HEK293 (cell line): ENCODE measurements at regions not wholly inside any gene's neighbourhood (a gene's known extent, or its start where the extent isn't known, plus 50 kb on each side); places are given as distances from the start of the nearest gene placed in this dataset.

Source experiments
- CTCF ChIA-PET: fragments of 350-600 bp; formaldehyde crosslinking; extraction: SDS; loops from one replicate; lab custom pipeline; 2021; ENCODE audit warnings: antibody characterized with exemption; lab: Yijun Ruan, JAX
- POLR2A ChIA-PET: fragments of 300-600 bp; formaldehyde crosslinking; extraction: SDS; loops from one replicate; lab custom pipeline; 2020; ENCODE audit warnings: antibody characterized with exemption, inconsistent platforms; lab: Yijun Ruan, JAX
- H3K27ac ChIP-seq: fragments of 200-500 bp; sonication (Bioruptor generic); 2 replicates; pipeline ENCODE4 v1.5.1; 2014; ENCODE audit warnings: low read depth, low read length, control low read depth, inconsistent platforms; ENCODE audit errors: extremely low read depth
- H3K36me3 ChIP-seq, 2 experiments: fragments of 200-500 bp in 1 of 2; sonication (Bioruptor generic) in 1 of 2; 1 replicate in 1 of 2; 2 replicates in 1 of 2; pipeline ENCODE4 v1.5.1; 2014 to 2017; ENCODE audit warnings: inconsistent platforms in 2 of 2, low read length in 2 of 2; ENCODE audit not compliant: control insufficient read depth in 2 of 2, insufficient read depth in 1 of 2
- H3K4me1 ChIP-seq: fragments of 200-500 bp; sonication (Bioruptor generic); 2 replicates; pipeline ENCODE4 v1.5.1; 2014; ENCODE audit warnings: mild to moderate bottlenecking, low read length, inconsistent platforms; ENCODE audit not compliant: control insufficient read depth, insufficient read depth
- H3K4me3 ChIP-seq: 2 replicates; pipeline ENCODE4 v1.5.1; 2011; ENCODE audit warnings: low read depth, mild to moderate bottlenecking, control low read depth, low read length, moderate library complexity
- H3K9me3 ChIP-seq: fragments of 200-500 bp; sonication (Bioruptor generic); 2 replicates; pipeline ENCODE4 v1.5.1; 2014; ENCODE audit warnings: low read depth, low read length, inconsistent platforms; ENCODE audit not compliant: control insufficient read depth, insufficient read depth
- RBAK ChIP-seq: fragments of 450-650 bp; formaldehyde crosslinking; IDR thresholded peaks from 2 replicates; pipeline ENCODE4 v1.5.1; 2016; ENCODE audit warnings: missing biosample characterization, missing genetic modification characterization
- REPIN1 ChIP-seq: fragments of 450-650 bp; formaldehyde crosslinking; IDR thresholded peaks from 2 replicates; pipeline ENCODE4 v1.5.1; 2017; ENCODE audit warnings: missing biosample characterization, missing genetic modification characterization, low read depth
- SALL2 ChIP-seq: fragments of 450-650 bp; formaldehyde crosslinking; IDR thresholded peaks from 2 replicates; pipeline ENCODE4 v1.5.0; 2017; ENCODE audit warnings: missing biosample characterization, mild to moderate bottlenecking, missing genetic modification characterization, borderline replicate concordance
- SCRT2 ChIP-seq: fragments of 450-650 bp; formaldehyde crosslinking; IDR thresholded peaks from 2 replicates; pipeline ENCODE4 v1.5.1; 2016; ENCODE audit warnings: missing biosample characterization, missing genetic modification characterization
- WT1 ChIP-seq: fragments of 450-650 bp; formaldehyde crosslinking; IDR thresholded peaks from 2 replicates; pipeline ENCODE4 v1.5.1; 2016; ENCODE audit warnings: missing biosample characterization, missing genetic modification characterization
- YY1 ChIP-seq: fragments of 450-650 bp; formaldehyde crosslinking; IDR thresholded peaks from 2 replicates; pipeline ENCODE4 v1.5.1; 2018; ENCODE audit warnings: missing biosample characterization, missing genetic modification characterization
- ZBTB1 ChIP-seq: fragments of 450-650 bp; formaldehyde crosslinking; IDR thresholded peaks from 2 replicates; pipeline ENCODE4 v1.5.1; 2016; ENCODE audit warnings: missing biosample characterization, missing genetic modification characterization
- ZBTB7A ChIP-seq: fragments of 450-650 bp; formaldehyde crosslinking; IDR thresholded peaks from 2 replicates; pipeline ENCODE4 v1.5.1; 2016; ENCODE audit warnings: low read depth, missing biosample characterization, missing genetic modification characterization
- ZNF114 ChIP-seq: fragments of 450-650 bp; formaldehyde crosslinking; IDR thresholded peaks from 2 replicates; pipeline ENCODE4 v1.5.0; 2017; ENCODE audit warnings: missing biosample characterization, missing genetic modification characterization
- ZNF140 ChIP-seq: fragments of 450-650 bp; formaldehyde crosslinking; IDR thresholded peaks from 2 replicates; pipeline ENCODE4 v1.5.1; 2016; ENCODE audit warnings: missing biosample characterization, missing genetic modification characterization
- ZNF175 ChIP-seq: fragments of 450-650 bp; formaldehyde crosslinking; IDR thresholded peaks from 2 replicates; pipeline ENCODE4 v1.5.1; 2016; ENCODE audit warnings: missing biosample characterization, missing genetic modification characterization
- ZNF202 ChIP-seq: fragments of 450-650 bp; formaldehyde crosslinking; IDR thresholded peaks from 2 replicates; pipeline ENCODE4 v1.5.1; 2016; ENCODE audit warnings: missing biosample characterization, missing genetic modification characterization, borderline replicate concordance
- ZNF214 ChIP-seq: fragments of 450-650 bp; formaldehyde crosslinking; IDR thresholded peaks from 2 replicates; pipeline ENCODE4 v1.5.1; 2017; ENCODE audit warnings: missing biosample characterization, mild to moderate bottlenecking, missing genetic modification characterization, borderline replicate concordance
- ZNF23 ChIP-seq: fragments of 450-650 bp; formaldehyde crosslinking; IDR thresholded peaks from 2 replicates; pipeline ENCODE4 v1.5.1; 2016; ENCODE audit warnings: missing biosample characterization, missing genetic modification characterization, borderline replicate concordance
- ZNF24 ChIP-seq: fragments of 450-650 bp; formaldehyde crosslinking; IDR thresholded peaks from 2 replicates; pipeline ENCODE4 v1.5.1; 2016; ENCODE audit warnings: missing biosample characterization, missing genetic modification characterization
- ZNF292 ChIP-seq: fragments of 450-650 bp; formaldehyde crosslinking; IDR thresholded peaks from 2 replicates; pipeline ENCODE4 v1.5.1; 2016; ENCODE audit warnings: low read depth, missing biosample characterization, missing genetic modification characterization, borderline replicate concordance
- ZNF426 ChIP-seq: fragments of 450-650 bp; formaldehyde crosslinking; IDR thresholded peaks from 2 replicates; pipeline ENCODE4 v1.5.1; 2017; ENCODE audit warnings: missing biosample characterization, missing genetic modification characterization, mild to moderate bottlenecking, inconsistent platforms, moderate library complexity
- ZNF521 ChIP-seq: fragments of 450-650 bp; formaldehyde crosslinking; IDR thresholded peaks from 2 replicates; pipeline ENCODE4 v1.5.1; 2017; ENCODE audit warnings: missing biosample characterization, mild to moderate bottlenecking, missing genetic modification characterization
- ZNF558 ChIP-seq: fragments of 450-650 bp; formaldehyde crosslinking; IDR thresholded peaks from 2 replicates; pipeline ENCODE4 v1.5.1; 2016; ENCODE audit warnings: missing biosample characterization, missing genetic modification characterization
- ZNF677 ChIP-seq: fragments of 450-650 bp; IDR thresholded peaks from 2 replicates; pipeline ENCODE4 v1.5.0; 2018; ENCODE audit warnings: missing biosample characterization, mild to moderate bottlenecking, missing genetic modification characterization, moderate library complexity
- ZNF776 ChIP-seq: fragments of 450-650 bp; formaldehyde crosslinking; IDR thresholded peaks from 2 replicates; pipeline ENCODE4 v1.5.0; 2017; ENCODE audit warnings: missing biosample characterization, missing genetic modification characterization, borderline replicate concordance
- ZXDB ChIP-seq: fragments of 450-650 bp; formaldehyde crosslinking; IDR thresholded peaks from 2 replicates; pipeline ENCODE4 v1.5.1; 2016; ENCODE audit warnings: missing biosample characterization, missing genetic modification characterization
- TF ChIP-seq, protein P1 (sequence below): fragments of 450-650 bp; formaldehyde crosslinking; IDR thresholded peaks from 2 replicates; pipeline ENCODE4 v1.5.1; 2016; ENCODE audit warnings: missing biosample characterization, missing genetic modification characterization
- TF ChIP-seq, protein P2 (sequence below): fragments of 450-650 bp; formaldehyde crosslinking; optimal IDR thresholded peaks from 2 replicates; pipeline ENCODE3; 2016; ENCODE audit warnings: missing biosample characterization, mild to moderate bottlenecking, missing genetic modification characterization
- TF ChIP-seq, protein P3 (sequence below): fragments of 450-650 bp; formaldehyde crosslinking; IDR thresholded peaks from 2 replicates; pipeline ENCODE4 v1.5.1; 2016; ENCODE audit warnings: missing biosample characterization, missing genetic modification characterization
- TF ChIP-seq, protein P4 (sequence below): fragments of 450-650 bp; formaldehyde crosslinking; IDR thresholded peaks from 2 replicates; pipeline ENCODE4 v1.5.1; 2017; ENCODE audit warnings: missing biosample characterization, missing genetic modification characterization
- TF ChIP-seq, protein P5 (sequence below): fragments of 450-650 bp; formaldehyde crosslinking; IDR thresholded peaks from 2 replicates; pipeline ENCODE4 v1.5.1; 2017; ENCODE audit warnings: missing biosample characterization, missing genetic modification characterization
- TF ChIP-seq, protein P6 (sequence below): fragments of 450-650 bp; formaldehyde crosslinking; IDR thresholded peaks from 2 replicates; pipeline ENCODE4 v1.5.1; 2016; ENCODE audit warnings: missing biosample characterization, missing genetic modification characterization

DNA sequence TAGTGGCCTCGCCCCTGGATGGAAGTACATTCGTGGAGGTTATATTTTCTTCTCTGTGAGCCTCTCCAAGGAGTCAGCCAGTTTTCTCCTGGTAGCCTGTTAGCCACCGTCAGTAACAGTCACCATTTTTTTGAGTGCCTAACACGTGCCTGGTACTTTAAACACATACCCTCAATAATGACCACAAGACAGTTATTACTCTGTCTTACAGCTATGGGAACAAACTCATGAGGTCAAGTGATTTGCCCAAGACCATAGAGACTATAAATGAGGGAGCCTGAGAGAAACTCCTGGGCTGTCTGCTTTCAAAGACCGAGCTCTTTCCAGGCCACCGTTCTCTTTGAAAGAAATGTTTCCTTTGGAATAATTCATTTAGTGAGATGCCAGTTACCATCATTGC, 90.4 kb downstream of the PALM2AKAP2 start:
- POLR2A ChIA-PET: no interaction called here
- Histone ChIP-seq H3K4me3 (no peak overlapping the region), H3K36me3 (no peaks in the 10 kb centered on the region), H3K9me3 (no peaks in the 10 kb centered on the region), H3K4me1 (no peaks in the 10 kb centered on the region), H3K27ac (no peak overlapping the region)
- TF ChIP-seq, protein P1, sequence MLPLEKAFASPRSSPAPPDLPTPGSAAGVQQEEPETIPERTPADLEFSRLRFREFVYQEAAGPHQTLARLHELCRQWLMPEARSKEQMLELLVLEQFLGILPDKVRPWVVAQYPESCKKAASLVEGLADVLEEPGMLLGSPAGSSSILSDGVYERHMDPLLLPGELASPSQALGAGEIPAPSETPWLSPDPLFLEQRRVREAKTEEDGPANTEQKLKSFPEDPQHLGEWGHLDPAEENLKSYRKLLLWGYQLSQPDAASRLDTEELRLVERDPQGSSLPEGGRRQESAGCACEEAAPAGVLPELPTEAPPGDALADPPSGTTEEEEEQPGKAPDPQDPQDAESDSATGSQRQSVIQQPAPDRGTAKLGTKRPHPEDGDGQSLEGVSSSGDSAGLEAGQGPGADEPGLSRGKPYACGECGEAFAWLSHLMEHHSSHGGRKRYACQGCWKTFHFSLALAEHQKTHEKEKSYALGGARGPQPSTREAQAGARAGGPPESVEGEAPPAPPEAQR (tag by site-specific recombination): no peak
- TF ChIP-seq ZNF114 (no peak), REPIN1 (tag by site-specific recombination) (no peak), ZNF202 (tag by site-specific recombination) (no peak), ZNF292 (no peak), ZNF175 (tag by site-specific recombination) (no peak), RBAK (tag by site-specific recombination) (no peak), ZNF677 (tag by site-specific recombination) (no peak), ZBTB7A (no peak), SCRT2 (tag by site-specific recombination) (no peak), ZNF776 (tag by site-specific recombination) (no peak), WT1 (tag by site-specific recombination) (no peak), ZNF426 (tag by site-specific recombination) (no peak), YY1 (no peak), SALL2 (tag by site-specific recombination) (no peak)
- TF ChIP-seq, protein P2, sequence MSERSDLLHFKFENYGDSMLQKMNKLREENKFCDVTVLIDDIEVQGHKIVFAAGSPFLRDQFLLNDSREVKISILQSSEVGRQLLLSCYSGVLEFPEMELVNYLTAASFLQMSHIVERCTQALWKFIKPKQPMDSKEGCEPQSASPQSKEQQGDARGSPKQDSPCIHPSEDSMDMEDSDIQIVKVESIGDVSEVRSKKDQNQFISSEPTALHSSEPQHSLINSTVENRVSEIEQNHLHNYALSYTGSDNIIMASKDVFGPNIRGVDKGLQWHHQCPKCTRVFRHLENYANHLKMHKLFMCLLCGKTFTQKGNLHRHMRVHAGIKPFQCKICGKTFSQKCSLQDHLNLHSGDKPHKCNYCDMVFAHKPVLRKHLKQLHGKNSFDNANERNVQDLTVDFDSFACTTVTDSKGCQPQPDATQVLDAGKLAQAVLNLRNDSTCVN (tag by site-specific recombination): no peak
- TF ChIP-seq, protein P3, sequence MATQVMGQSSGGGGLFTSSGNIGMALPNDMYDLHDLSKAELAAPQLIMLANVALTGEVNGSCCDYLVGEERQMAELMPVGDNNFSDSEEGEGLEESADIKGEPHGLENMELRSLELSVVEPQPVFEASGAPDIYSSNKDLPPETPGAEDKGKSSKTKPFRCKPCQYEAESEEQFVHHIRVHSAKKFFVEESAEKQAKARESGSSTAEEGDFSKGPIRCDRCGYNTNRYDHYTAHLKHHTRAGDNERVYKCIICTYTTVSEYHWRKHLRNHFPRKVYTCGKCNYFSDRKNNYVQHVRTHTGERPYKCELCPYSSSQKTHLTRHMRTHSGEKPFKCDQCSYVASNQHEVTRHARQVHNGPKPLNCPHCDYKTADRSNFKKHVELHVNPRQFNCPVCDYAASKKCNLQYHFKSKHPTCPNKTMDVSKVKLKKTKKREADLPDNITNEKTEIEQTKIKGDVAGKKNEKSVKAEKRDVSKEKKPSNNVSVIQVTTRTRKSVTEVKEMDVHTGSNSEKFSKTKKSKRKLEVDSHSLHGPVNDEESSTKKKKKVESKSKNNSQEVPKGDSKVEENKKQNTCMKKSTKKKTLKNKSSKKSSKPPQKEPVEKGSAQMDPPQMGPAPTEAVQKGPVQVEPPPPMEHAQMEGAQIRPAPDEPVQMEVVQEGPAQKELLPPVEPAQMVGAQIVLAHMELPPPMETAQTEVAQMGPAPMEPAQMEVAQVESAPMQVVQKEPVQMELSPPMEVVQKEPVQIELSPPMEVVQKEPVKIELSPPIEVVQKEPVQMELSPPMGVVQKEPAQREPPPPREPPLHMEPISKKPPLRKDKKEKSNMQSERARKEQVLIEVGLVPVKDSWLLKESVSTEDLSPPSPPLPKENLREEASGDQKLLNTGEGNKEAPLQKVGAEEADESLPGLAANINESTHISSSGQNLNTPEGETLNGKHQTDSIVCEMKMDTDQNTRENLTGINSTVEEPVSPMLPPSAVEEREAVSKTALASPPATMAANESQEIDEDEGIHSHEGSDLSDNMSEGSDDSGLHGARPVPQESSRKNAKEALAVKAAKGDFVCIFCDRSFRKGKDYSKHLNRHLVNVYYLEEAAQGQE (tag by site-specific recombination): no peak
- TF ChIP-seq, protein P4, sequence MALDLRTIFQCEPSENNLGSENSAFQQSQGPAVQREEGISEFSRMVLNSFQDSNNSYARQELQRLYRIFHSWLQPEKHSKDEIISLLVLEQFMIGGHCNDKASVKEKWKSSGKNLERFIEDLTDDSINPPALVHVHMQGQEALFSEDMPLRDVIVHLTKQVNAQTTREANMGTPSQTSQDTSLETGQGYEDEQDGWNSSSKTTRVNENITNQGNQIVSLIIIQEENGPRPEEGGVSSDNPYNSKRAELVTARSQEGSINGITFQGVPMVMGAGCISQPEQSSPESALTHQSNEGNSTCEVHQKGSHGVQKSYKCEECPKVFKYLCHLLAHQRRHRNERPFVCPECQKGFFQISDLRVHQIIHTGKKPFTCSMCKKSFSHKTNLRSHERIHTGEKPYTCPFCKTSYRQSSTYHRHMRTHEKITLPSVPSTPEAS: no peak
- CTCF ChIA-PET: interaction anchor here (1.1 to 1.5 kb wide), 2 partner anchors 10 to 13 kb away, joined by 3 to 6 read pairs; no protein-coding TSS in a partner anchor

DNA sequence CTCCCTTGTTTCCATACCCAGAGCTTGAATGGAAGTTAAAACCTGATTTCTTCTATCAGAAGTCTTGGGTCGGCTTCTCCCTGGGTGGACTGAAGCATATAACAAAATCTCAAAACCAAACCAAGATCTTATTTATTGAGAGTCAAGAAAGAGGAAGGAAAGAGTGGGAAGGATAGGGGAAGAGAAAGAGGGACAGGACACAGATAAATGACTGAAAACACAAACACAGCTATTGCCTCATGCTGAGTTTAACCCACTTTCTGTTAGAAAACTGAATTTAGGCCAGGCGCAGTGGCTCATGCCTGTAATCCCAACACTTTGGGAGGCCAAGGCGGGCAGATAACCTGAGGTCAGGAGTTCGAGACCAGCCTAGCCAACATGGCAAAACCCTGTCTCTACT, 92.9 kb downstream of the PALM2AKAP2 start:
- POLR2A ChIA-PET: no interaction called here
- CTCF ChIA-PET: interaction anchor here (0.9 to 2.1 kb wide), 7 partner anchors 10 to 301 kb away, joined by 3 to 6 read pairs (median 4); no protein-coding TSS in a partner anchor
- Histone ChIP-seq H3K4me1 (no peaks in the 10 kb centered on the region), H3K9me3 (no peaks in the 10 kb centered on the region), H3K27ac (no peak overlapping the region), H3K36me3 (no peaks in the 10 kb centered on the region), H3K4me3 (no peak overlapping the region)
- TF ChIP-seq, protein P5, sequence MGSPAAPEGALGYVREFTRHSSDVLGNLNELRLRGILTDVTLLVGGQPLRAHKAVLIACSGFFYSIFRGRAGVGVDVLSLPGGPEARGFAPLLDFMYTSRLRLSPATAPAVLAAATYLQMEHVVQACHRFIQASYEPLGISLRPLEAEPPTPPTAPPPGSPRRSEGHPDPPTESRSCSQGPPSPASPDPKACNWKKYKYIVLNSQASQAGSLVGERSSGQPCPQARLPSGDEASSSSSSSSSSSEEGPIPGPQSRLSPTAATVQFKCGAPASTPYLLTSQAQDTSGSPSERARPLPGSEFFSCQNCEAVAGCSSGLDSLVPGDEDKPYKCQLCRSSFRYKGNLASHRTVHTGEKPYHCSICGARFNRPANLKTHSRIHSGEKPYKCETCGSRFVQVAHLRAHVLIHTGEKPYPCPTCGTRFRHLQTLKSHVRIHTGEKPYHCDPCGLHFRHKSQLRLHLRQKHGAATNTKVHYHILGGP (tag by site-specific recombination): no peak
- TF ChIP-seq ZNF558 (tag by site-specific recombination) (no peak), ZNF140 (no peak), ZNF23 (tag by site-specific recombination) (no peak), ZNF24 (no peak), ZNF214 (tag by site-specific recombination) (no peak), ZBTB1 (no peak), ZXDB (no peak), ZNF521 (no peak)
- TF ChIP-seq, protein P6, sequence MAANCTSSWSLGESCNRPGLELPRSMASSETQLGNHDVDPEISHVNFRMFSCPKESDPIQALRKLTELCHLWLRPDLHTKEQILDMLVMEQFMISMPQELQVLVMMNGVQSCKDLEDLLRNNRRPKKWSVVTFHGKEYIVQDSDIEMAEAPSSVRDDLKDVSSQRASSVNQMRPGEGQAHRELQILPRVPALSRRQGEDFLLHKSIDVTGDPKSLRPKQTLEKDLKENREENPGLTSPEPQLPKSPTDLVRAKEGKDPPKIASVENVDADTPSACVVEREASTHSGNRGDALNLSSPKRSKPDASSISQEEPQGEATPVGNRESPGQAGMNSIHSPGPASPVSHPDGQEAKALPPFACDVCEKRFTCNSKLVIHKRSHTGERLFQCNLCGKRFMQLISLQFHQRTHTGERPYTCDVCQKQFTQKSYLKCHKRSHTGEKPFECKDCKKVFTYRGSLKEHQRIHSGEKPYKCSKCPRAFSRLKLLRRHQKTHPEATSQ (tag by site-specific recombination): no peak
